ENCODE measurements at regions not wholly inside any gene's neighbourhood (a gene's known extent, or its start where the extent isn't known, plus 50 kb on each side); places are given as distances from the start of the nearest gene placed in this dataset.

DNA sequence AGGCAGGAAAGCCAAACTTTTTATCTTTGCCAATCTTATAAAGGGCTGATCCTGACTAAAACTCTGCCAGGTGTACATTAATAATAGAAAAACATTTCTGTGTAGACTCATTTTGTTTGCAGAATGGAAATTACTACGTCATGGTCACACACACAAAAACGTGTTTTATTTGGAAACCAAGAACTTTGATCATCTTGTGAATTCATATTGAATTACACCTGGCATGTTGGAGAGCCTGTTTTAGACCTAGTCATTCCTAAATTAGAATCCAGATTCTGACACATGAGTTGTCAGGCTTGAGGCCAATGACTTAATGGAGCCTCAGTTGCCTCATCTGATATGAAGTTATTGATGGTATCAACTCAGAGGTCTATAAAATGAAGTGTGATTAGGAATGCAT, 235.6 kb upstream of the TENM4 start:
- H3K36me3 ChIP-seq (ENCODE audit: control insufficient read depth in 2 of 2, extremely low read depth in 1 of 2, insufficient read depth in 2 of 2, low read length in 2 of 2), result no peaks in the 10 kb centered on the region
- no peaks in the 10 kb centered on the region for H3K4me1 ChIP-seq (ENCODE audit: control insufficient read depth, extremely low read depth, insufficient read depth, low read length)
- intact Hi-C loops (cut with micrococcal nuclease), result no loop called here
- H3K27me3 ChIP-seq (ENCODE audit: control insufficient read depth in 2 of 2, insufficient read depth in 2 of 2, low read length in 2 of 2), result no peaks in the 10 kb centered on the region
- H3K9ac ChIP-seq (replicated peaks; ENCODE audit: extremely low read depth, insufficient read depth, low read length), result no peak overlapping the region
- no peaks in the 10 kb centered on the region for H3K79me2 ChIP-seq (ENCODE audit: control insufficient read depth, insufficient read depth, low read length)
- no peak overlapping the region for H3K27ac ChIP-seq (ENCODE audit: insufficient read depth, low read depth, low read length)
- H3K9me1 ChIP-seq (replicated peaks; ENCODE audit: control insufficient read depth, extremely low read depth, insufficient read depth, low read length), result no peaks in the 10 kb centered on the region
- no TSS peak for BruUV-seq (replicated peaks)
- ChIA-PET POLR2A (no interaction called here), CTCF (no interaction called here)
- TF ChIP-seq, protein P1, sequence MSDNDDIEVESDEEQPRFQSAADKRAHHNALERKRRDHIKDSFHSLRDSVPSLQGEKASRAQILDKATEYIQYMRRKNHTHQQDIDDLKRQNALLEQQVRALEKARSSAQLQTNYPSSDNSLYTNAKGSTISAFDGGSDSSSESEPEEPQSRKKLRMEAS (IDR thresholded peaks at IDR 0.05; ENCODE audit: insufficient read depth, insufficient read length), result no peak
- TF ChIP-seq CTCF (IDR thresholded peaks at IDR 0.05; ENCODE audit: extremely low read depth in 1 of 2, insufficient read depth in 1 of 2, low read depth in 1 of 2, low read length in 2 of 2), result no peak
- TF ChIP-seq GATA2 (IDR thresholded peaks at IDR 0.05; ENCODE audit: insufficient read depth, insufficient read length, low read depth, low read length), result no peak
- TF ChIP-seq POLR2A (IDR thresholded peaks at IDR 0.05; ENCODE audit: low read depth, low read length), result no peak
- no peak for TF ChIP-seq POLR2AphosphoS5 (IDR thresholded peaks at IDR 0.05; ENCODE audit: insufficient read depth, low read depth, low read length)
- no peak for TF ChIP-seq EZH2 (IDR thresholded peaks at IDR 0.05; ENCODE audit: borderline replicate concordance, low read depth, low read length, severe bottlenecking)
- no peak for TF ChIP-seq JUN (IDR thresholded peaks at IDR 0.05; ENCODE audit: borderline replicate concordance, insufficient read depth, insufficient read length, low read depth)
- no peak for TF ChIP-seq FOS (IDR thresholded peaks at IDR 0.05; ENCODE audit: borderline replicate concordance, insufficient read depth, low read length)
- no peak for TF ChIP-seq MYC (IDR thresholded peaks at IDR 0.05; ENCODE audit: low read depth, low read length)
- DNase-seq (ENCODE audit: low read depth, low spot score) (no peak), FAIRE-seq (no peak)
- peaks cover 5% of the 10 kb centered on the region for H3K9me3 ChIP-seq (replicated peaks; ENCODE audit: control insufficient read depth, insufficient read depth, low read length)
- no peak overlapping the region for H2AFZ ChIP-seq (ENCODE audit: low read depth, low read length)
- H3K4me2 ChIP-seq (ENCODE audit: insufficient read depth, low read length), result no peak overlapping the region
- H4K20me1 ChIP-seq (replicated peaks; ENCODE audit: control insufficient read depth, extremely low read depth, insufficient read depth, low read length), result no peaks in the 10 kb centered on the region
- no peak overlapping the region for H3K4me3 ChIP-seq (replicated peaks in 1 of 3; ENCODE audit: insufficient read depth in 1 of 3, low read depth in 1 of 3, low read length in 3 of 3)
- dilution Hi-C loops (cut with MboI; ENCODE audit: extremely low pct_ligation_motif_present, low sequenced_read_pairs), result no loop called here
